Panc1 (cell line): ENCODE measurements at regions not wholly inside any gene's neighbourhood (a gene's known extent, or its start where the extent isn't known, plus 50 kb on each side); places are given as distances from the start of the nearest gene placed in this dataset.

Experiments
- ATAC-seq: fragments of 200-7000 bp; cut with Tn5 transposase; 2 replicates; pipeline ENCODE4 v1.9.1; 2020; ENCODE audit warnings: mild to moderate bottlenecking, moderate library complexity
- BruUV-seq: library from RNA; stranded (reverse); fragments of 400-500 nt; replicated peaks from 2 replicates; lab custom pipeline; 2021; lab: Mats Ljungman, UMichigan
- CTCF ChIA-PET: fragments of 300-600 bp; sonication (Branson Sonifier 250); formaldehyde crosslinking; loops from one replicate; lab custom pipeline; 2022; ENCODE audit warnings: antibody characterized with exemption; lab: Charles Lee
- POLR2A ChIA-PET: fragments of 300-600 bp; sonication (Branson Sonifier 250); formaldehyde crosslinking; loops from one replicate; lab custom pipeline; 2022; ENCODE audit warnings: antibody characterized with exemption; lab: Charles Lee
- DNase-seq: peaks from one replicate; pipeline ENCODE4 v3.0.0-alpha.2; 2010; ENCODE audit warnings: low read depth, low spot score
- H3K27ac ChIP-seq: 2 replicates; pipeline ENCODE4 v1.5.1; 2011; ENCODE audit warnings: mild to moderate bottlenecking, low read length, inconsistent platforms
- H3K27me3 ChIP-seq: fragments of 200-500 bp; sonication (Bioruptor generic); 2 replicates; pipeline ENCODE4 v1.6.0; 2014; ENCODE audit warnings: low read length, inconsistent platforms; ENCODE audit not compliant: control insufficient read depth, insufficient read depth
- H3K36me3 ChIP-seq: fragments of 200-500 bp; sonication (Bioruptor generic); 2 replicates; pipeline ENCODE4 v1.5.1; 2014; ENCODE audit warnings: inconsistent platforms, mild to moderate bottlenecking, low read length, moderate library complexity; ENCODE audit not compliant: control insufficient read depth, insufficient read depth
- H3K4me1 ChIP-seq: 2 replicates; pipeline ENCODE4 v1.5.1; 2011; ENCODE audit warnings: inconsistent platforms, mild to moderate bottlenecking, low read length, moderate library complexity; ENCODE audit not compliant: control insufficient read depth, insufficient read depth
- H3K4me3 ChIP-seq, 2 experiments: 2 replicates each; pipeline ENCODE4 v1.5.1; 2011 to 2012; ENCODE audit warnings: low read depth in 2 of 2, low read length in 2 of 2, mild to moderate bottlenecking in 2 of 2, inconsistent platforms in 1 of 2, moderate library complexity in 1 of 2
- H3K9me3 ChIP-seq: fragments of 200-500 bp; sonication (Bioruptor generic); 2 replicates; pipeline ENCODE4 v1.5.1; 2014; ENCODE audit warnings: low read depth, mild to moderate bottlenecking, inconsistent platforms, low read length, moderate library complexity; ENCODE audit not compliant: control insufficient read depth, insufficient read depth
- POLR2AphosphoS5 ChIP-seq: IDR thresholded peaks from 2 replicates; pipeline ENCODE4 v1.6.1; 2012; ENCODE audit warnings: mild to moderate bottlenecking, low read depth, low read length, moderate library complexity
- SIN3A ChIP-seq: IDR thresholded peaks from 2 replicates; pipeline ENCODE4 v1.6.1; 2012; ENCODE audit warnings: low read depth, mild to moderate bottlenecking, low read length, moderate library complexity, borderline replicate concordance; ENCODE audit not compliant: insufficient read depth
- TCF7L2 ChIP-seq: IDR thresholded peaks from 2 replicates; pipeline ENCODE4 v1.6.1; 2011; ENCODE audit warnings: mild to moderate bottlenecking, low read depth, low read length, inconsistent platforms
- in situ Hi-C: cut with HindIII; loops from 2 replicates; pipeline ENCODE4 v1.10.0; 2016; ENCODE audit warnings: low sequenced_read_pairs, low pct_unique_long_range_greater_than_20kb
- intact Hi-C: fragments of 100-400 bp; cut with micrococcal nuclease; formaldehyde crosslinking; loops from one replicate; pipeline ENCODE4 v1.10.0; 2022; ENCODE audit not compliant: unreplicated experiment
- TF ChIP-seq, protein P1 (sequence below), 2 experiments: IDR thresholded peaks; 2 replicates each; pipeline ENCODE4 v1.6.1; 2011 to 2012; ENCODE audit warnings: low read depth in 2 of 2, control low read depth in 1 of 2, low read length in 1 of 2, mild to moderate bottlenecking in 1 of 2, moderate library complexity in 1 of 2; ENCODE audit not compliant: insufficient read depth in 1 of 2
- TF ChIP-seq, protein P2 (sequence below): fragments of 450-650 bp; IDR thresholded peaks from 2 replicates; pipeline ENCODE4 v1.5.1; 2017; ENCODE audit warnings: mild to moderate bottlenecking

DNA sequence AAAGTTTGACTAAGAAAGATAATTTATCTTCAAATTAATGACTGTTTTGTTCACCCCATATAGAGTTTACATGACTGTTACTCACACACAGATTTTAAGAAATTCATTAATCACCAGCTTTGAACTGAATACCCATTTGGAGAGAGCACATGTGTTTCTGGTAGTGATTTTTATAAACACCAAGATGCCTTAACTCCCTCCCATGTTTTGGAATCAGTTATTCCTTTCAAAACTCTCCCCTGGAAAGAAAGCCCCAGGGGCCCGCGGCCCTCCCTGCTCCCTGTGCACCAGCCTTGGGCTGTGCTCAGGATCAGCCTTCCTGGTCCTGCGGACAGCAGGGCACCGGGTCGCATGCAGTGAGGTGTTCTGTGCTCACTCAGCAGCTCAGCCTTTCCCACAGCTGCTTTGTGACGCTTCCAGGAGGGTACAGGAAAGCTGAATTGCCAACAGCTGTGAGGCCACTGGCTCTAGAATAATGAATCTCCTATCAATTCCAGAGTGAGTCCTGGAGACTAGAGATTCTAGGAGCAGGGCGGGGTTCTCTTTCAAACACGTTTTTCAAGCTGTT is 483.2 kb downstream of the EFNB2 start:
- intact Hi-C loops (no loop called here), in situ Hi-C loops (no loop called here)
- POLR2A ChIA-PET, result no interaction called here
- TF ChIP-seq, protein P1, sequence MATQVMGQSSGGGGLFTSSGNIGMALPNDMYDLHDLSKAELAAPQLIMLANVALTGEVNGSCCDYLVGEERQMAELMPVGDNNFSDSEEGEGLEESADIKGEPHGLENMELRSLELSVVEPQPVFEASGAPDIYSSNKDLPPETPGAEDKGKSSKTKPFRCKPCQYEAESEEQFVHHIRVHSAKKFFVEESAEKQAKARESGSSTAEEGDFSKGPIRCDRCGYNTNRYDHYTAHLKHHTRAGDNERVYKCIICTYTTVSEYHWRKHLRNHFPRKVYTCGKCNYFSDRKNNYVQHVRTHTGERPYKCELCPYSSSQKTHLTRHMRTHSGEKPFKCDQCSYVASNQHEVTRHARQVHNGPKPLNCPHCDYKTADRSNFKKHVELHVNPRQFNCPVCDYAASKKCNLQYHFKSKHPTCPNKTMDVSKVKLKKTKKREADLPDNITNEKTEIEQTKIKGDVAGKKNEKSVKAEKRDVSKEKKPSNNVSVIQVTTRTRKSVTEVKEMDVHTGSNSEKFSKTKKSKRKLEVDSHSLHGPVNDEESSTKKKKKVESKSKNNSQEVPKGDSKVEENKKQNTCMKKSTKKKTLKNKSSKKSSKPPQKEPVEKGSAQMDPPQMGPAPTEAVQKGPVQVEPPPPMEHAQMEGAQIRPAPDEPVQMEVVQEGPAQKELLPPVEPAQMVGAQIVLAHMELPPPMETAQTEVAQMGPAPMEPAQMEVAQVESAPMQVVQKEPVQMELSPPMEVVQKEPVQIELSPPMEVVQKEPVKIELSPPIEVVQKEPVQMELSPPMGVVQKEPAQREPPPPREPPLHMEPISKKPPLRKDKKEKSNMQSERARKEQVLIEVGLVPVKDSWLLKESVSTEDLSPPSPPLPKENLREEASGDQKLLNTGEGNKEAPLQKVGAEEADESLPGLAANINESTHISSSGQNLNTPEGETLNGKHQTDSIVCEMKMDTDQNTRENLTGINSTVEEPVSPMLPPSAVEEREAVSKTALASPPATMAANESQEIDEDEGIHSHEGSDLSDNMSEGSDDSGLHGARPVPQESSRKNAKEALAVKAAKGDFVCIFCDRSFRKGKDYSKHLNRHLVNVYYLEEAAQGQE (IDR thresholded peaks at IDR 0.05; ENCODE audit: insufficient read depth in 1 of 2, low read depth in 2 of 2, low read length in 1 of 2), result no peak
- TF ChIP-seq TCF7L2, result no peak
- no peak for TF ChIP-seq SIN3A
- TF ChIP-seq, protein P2, sequence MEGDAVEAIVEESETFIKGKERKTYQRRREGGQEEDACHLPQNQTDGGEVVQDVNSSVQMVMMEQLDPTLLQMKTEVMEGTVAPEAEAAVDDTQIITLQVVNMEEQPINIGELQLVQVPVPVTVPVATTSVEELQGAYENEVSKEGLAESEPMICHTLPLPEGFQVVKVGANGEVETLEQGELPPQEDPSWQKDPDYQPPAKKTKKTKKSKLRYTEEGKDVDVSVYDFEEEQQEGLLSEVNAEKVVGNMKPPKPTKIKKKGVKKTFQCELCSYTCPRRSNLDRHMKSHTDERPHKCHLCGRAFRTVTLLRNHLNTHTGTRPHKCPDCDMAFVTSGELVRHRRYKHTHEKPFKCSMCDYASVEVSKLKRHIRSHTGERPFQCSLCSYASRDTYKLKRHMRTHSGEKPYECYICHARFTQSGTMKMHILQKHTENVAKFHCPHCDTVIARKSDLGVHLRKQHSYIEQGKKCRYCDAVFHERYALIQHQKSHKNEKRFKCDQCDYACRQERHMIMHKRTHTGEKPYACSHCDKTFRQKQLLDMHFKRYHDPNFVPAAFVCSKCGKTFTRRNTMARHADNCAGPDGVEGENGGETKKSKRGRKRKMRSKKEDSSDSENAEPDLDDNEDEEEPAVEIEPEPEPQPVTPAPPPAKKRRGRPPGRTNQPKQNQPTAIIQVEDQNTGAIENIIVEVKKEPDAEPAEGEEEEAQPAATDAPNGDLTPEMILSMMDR, result no peak
- TF ChIP-seq POLR2AphosphoS5, result no peak
- CTCF ChIA-PET, result interaction anchor here (0.6 kb wide), 1 partner anchor 568 kb away, joined by 3 read pairs; no protein-coding TSS in a partner anchor
- Histone ChIP-seq H3K36me3 (no peaks in the 10 kb centered on the region), H3K27ac (no peak overlapping the region), H3K9me3 (no peaks in the 10 kb centered on the region), H3K27me3 (no peaks in the 10 kb centered on the region), H3K4me1 (no peaks in the 10 kb centered on the region), H3K4me3 (no peak overlapping the region)
- no TSS peak for BruUV-seq
- DNase-seq, result no peak
- no peak for ATAC-seq

DNA sequence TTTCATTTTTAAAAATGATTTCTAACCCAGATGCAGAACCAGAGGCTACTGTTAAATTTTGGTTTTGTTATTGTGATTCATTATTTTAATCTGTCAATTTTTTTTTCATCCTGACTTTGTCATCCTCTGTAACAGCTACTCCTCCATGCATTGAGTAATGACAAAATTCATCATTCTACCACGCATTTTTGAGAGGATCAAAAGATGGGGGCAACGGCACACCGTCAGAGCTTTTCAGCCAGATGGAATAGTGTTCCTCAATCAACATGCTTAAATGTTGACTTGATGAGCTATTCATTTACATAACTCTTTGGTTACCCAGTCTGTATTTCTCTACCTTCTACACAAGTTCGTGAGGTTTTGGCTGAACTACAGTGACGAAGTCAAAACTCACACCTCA is 486.3 kb downstream of the EFNB2 start:
- intact Hi-C loops, result no loop called here

More for the DNA sequence above, 486.3 kb downstream of the EFNB2 start:
- Histone ChIP-seq H3K27ac (no peak overlapping the region), H3K9me3 (no peaks in the 10 kb centered on the region), H3K36me3 (no peaks in the 10 kb centered on the region), H3K4me3 (no peak overlapping the region), H3K27me3 (no peaks in the 10 kb centered on the region), H3K4me1 (no peaks in the 10 kb centered on the region)
- ChIA-PET POLR2A (interaction anchor here (0.6 kb wide), 1 partner anchor 1829 kb away, joined by 3 read pairs; no protein-coding TSS in a partner anchor), CTCF (interaction anchor here (0.6 kb wide), 1 partner anchor 220 kb away, joined by 3 read pairs; no protein-coding TSS in a partner anchor)
- no TSS peak for BruUV-seq
- DNase-seq (no peak), ATAC-seq (no peak)
- TF ChIP-seq, protein P2, result no peak
- TF ChIP-seq, protein P1 (IDR thresholded peaks at IDR 0.05; ENCODE audit: insufficient read depth in 1 of 2, low read depth in 2 of 2, low read length in 1 of 2), result no peak
- no peak for TF ChIP-seq POLR2AphosphoS5
- no peak for TF ChIP-seq TCF7L2
- TF ChIP-seq SIN3A, result no peak
- in situ Hi-C loops, result no loop called here
